Body of pancreas (tissue), 4 donors: ENCODE measurements at regions not wholly inside any gene's neighbourhood (a gene's known extent, or its start where the extent isn't known, plus 50 kb on each side); places are given as distances from the start of the nearest gene placed in this dataset.

Experiments used
- POLR2A ChIP-seq, 3 donors: fragments of 450-650 bp; IDR thresholded peaks; one replicate each; pipeline ENCODE4 v1.6.1; 2016; ENCODE audit warnings: antibody characterized with exemption in 3 of 3, mild to moderate bottlenecking in 2 of 3
- TF ChIP-seq, protein P1 (sequence below), 7 experiments: fragments of 450-650 bp in 4 of 7; fragments of 200-600 bp in 3 of 7; sonication (generic) in 3 of 7; IDR thresholded peaks; one replicate each; pipeline ENCODE4 v1.5.1; 2016 to 2019; ENCODE audit warnings: antibody characterized with exemption in 7 of 7

DNA sequence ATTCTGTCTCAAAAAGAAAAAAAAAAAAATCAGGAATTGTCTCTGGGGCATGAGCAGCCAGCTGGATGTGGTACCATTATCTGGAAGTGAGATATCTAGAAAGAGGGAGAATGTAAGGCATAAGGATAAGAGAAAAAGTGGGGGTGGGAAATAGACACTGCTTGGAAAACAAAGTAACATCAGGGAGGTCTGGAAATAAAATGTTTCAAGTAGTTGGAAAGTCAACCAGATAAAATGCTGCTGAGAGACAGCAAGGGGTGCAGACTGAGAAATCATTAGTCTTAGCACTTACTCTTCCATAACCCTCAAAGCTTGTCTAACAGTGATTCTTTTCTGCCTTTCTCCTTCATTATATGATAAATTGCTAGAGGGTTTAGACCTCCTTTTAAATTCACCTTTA, 159.7 kb upstream of the TBL1XR1 start:
- TF ChIP-seq, protein P1, sequence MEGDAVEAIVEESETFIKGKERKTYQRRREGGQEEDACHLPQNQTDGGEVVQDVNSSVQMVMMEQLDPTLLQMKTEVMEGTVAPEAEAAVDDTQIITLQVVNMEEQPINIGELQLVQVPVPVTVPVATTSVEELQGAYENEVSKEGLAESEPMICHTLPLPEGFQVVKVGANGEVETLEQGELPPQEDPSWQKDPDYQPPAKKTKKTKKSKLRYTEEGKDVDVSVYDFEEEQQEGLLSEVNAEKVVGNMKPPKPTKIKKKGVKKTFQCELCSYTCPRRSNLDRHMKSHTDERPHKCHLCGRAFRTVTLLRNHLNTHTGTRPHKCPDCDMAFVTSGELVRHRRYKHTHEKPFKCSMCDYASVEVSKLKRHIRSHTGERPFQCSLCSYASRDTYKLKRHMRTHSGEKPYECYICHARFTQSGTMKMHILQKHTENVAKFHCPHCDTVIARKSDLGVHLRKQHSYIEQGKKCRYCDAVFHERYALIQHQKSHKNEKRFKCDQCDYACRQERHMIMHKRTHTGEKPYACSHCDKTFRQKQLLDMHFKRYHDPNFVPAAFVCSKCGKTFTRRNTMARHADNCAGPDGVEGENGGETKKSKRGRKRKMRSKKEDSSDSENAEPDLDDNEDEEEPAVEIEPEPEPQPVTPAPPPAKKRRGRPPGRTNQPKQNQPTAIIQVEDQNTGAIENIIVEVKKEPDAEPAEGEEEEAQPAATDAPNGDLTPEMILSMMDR (IDR thresholded peaks at IDR 0.05), result no peak
- TF ChIP-seq POLR2A (IDR thresholded peaks at IDR 0.05), result no peak
